Memory B cell (primary cell): ENCODE measurements at regions not wholly inside any gene's neighbourhood (a gene's known extent, or its start where the extent isn't known, plus 50 kb on each side); places are given as distances from the start of the nearest gene placed in this dataset.

Source experiments
- ATAC-seq: fragments of 150-1000 bp; cut with Tn5 transposase; 2 replicates; pipeline ENCODE4 v1.10.0; 2021; ENCODE audit warnings: low read depth, mild to moderate bottlenecking, moderate library complexity
- DNase-seq, 2 donors: peaks; one replicate each; pipeline ENCODE4 v3.0.0; 2022; ENCODE audit warnings: low spot score in 2 of 2
- H3K27ac Mint-ChIP-seq: one replicate; pipeline ENCODE4 v1.8.0; 2022; ENCODE audit warnings: mild to moderate bottlenecking, moderate library complexity, mixed read lengths
- H3K27me3 Mint-ChIP-seq: one replicate; pipeline ENCODE4 v1.8.0; 2022; ENCODE audit warnings: mixed read lengths
- H3K36me3 Mint-ChIP-seq: one replicate; pipeline ENCODE4 v1.8.0; 2022; ENCODE audit warnings: mild to moderate bottlenecking, mixed read lengths
- H3K4me1 Mint-ChIP-seq: one replicate; pipeline ENCODE4 v1.8.0; 2022; ENCODE audit warnings: mixed read lengths
- H3K4me3 Mint-ChIP-seq: one replicate; pipeline ENCODE4 v1.8.0; 2022; ENCODE audit warnings: mild to moderate bottlenecking, moderate library complexity, mixed read lengths
- H3K9me3 Mint-ChIP-seq: one replicate; pipeline ENCODE4 v1.8.0; 2022; ENCODE audit warnings: mixed read lengths

DNA sequence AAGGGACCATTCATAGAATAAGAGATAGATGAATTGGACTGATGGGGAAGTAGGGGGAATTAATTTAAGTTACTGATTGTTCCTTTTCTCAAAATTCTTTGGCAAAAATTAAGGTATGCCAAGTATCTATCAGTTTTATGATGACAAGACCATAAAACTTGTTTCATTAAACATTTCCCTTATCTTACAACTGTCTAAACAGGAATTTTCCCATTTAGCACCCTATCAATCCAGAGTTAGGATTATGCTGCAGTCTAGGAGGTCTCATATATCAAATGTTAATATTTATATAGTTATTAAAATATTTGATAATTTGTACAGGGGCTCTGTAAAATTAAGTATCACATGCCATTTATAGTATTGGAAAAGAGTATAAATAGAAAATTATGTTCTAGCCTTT, 51.5 kb upstream of the ARID1B start:
- H3K4me3 Mint-ChIP-seq: no peak overlapping the region
- no peaks in the 10 kb centered on the region for H3K27me3 Mint-ChIP-seq
- H3K36me3 Mint-ChIP-seq: no peaks in the 10 kb centered on the region
- H3K27ac Mint-ChIP-seq: no peak overlapping the region
- H3K9me3 Mint-ChIP-seq: no peaks in the 10 kb centered on the region
- H3K4me1 Mint-ChIP-seq: peaks cover 19% of the 10 kb centered on the region
- DNase-seq: no peak
- ATAC-seq: no peak

DNA sequence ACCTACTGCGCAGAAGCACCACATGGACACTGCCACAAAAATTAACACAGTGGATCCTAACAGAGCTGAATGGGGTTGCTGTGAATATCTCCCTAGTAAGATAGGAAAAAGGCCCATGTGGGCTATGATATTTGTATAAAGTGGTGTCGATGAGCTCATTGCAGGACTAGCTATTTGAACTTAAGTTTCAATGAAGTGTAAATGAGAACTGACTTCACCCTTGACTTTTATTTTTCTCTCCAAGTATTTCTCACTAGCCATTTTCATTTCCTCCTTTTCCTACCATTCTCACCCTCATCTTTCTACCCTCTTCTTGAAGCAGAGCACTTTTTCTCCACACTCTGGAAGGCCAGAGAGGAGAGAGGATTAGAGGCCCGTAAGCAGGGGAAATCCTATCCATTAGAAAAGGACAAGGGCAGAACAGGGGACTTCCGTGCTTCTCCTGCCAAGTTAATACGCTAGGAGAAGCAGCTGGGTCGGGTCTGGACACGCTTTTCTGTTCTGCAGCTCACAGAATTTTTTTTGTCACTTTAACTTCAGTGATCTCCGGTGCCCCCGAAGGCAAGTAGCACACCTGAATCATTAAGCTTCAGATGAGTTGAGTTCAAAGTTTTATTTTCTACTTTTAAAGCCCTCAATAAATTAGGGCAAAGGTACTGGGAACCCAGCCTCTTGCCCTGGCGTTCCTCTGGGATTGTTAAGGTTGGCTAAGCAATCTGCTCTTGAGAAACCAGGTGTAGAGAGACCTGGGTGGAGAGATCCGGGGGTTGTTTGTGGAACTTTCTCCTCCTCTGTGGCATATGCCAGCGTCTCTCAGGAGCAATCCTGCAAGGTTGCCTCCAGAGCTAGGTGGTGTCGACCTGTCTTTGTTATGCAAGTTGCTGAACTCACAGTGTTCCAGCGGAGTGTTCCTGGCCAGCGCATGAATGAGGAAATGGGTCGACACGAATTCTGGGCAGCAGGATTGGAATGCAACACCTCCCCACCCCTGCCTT, 56.2 kb upstream of the ARID1B start:
- DNase-seq (peak in 1 of 2 donors; percentile 14), ATAC-seq (peak; percentile 11)
- no peaks in the 10 kb centered on the region for H3K36me3 Mint-ChIP-seq
- H3K4me3 Mint-ChIP-seq: peak overlapping the region; percentile 84
- no peaks in the 10 kb centered on the region for H3K27me3 Mint-ChIP-seq
- H3K27ac Mint-ChIP-seq: peak overlapping the region; percentile 97
- peaks cover 19% of the 10 kb centered on the region for H3K4me1 Mint-ChIP-seq
- H3K9me3 Mint-ChIP-seq: no peaks in the 10 kb centered on the region

DNA sequence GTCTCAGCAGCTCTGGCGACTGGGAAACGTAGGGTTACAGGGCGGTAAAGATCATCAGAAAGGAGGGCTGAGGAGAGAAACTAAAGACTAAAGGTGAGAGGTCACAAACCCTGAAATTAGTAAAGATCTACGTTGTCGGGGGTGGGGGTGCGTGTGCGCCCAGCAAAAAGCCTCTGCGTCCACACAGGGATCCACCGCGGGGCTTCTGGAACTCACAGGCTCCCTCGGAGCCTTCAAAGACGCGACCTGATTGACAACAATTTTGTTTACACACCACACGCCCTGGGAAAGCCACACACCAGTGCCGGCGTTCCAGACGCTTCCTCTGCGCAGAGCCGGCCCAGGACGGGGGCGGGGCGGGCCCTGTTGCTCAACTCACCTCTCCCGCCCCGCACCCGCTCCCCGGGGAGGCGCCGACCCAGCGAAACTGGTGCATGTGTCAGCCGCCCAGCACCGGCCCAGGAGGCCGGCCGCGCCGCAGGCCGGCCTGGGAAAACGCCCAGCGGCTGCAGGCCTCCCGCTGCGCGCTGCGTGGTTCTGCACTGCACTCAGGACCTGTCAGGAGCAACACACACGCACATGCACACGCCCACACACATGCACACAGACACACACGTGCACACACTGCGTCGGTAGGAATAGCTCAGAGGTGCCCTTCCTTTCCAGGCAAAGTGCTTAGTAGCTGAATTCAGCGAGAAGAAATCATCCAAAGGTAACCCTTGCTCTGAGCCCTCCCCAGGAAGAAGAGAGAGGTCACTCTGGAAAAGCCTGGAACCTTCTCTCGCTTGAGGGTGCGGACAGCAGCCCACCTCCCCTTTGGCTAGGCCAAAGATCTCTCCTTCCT, 57.2 kb upstream of the ARID1B start:
- H3K27ac Mint-ChIP-seq: peak overlapping the region; percentile 97
- peak; percentile 67 to 74 for DNase-seq
- peaks cover 19% of the 10 kb centered on the region for H3K4me1 Mint-ChIP-seq
- no peaks in the 10 kb centered on the region for H3K9me3 Mint-ChIP-seq
- H3K4me3 Mint-ChIP-seq: peak overlapping the region; percentile 84
- peak; percentile 84 for ATAC-seq
- no peaks in the 10 kb centered on the region for H3K36me3 Mint-ChIP-seq
- no peaks in the 10 kb centered on the region for H3K27me3 Mint-ChIP-seq

DNA sequence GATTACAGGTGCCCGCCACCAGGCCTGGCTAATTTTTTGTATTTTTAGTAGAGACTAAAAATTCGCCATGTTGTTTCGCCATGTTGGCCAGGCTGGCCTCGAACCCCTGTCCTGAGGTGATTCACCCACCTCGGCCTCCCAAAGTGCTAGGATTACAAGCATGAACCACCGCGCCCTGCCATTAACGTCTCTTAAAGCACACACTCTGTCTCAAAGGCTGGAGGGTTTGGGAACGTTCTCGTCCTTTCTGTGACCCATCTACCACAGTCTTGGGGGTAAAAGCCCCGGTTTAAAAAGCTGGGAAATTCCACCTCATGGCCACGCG, 57.8 kb upstream of the ARID1B start:
- H3K4me3 Mint-ChIP-seq: peak overlapping the region; percentile 84
- H3K27ac Mint-ChIP-seq: peak overlapping the region; percentile 97
- DNase-seq (no peak), ATAC-seq (no peak)
- no peaks in the 10 kb centered on the region for H3K36me3 Mint-ChIP-seq
- no peaks in the 10 kb centered on the region for H3K27me3 Mint-ChIP-seq
- no peaks in the 10 kb centered on the region for H3K9me3 Mint-ChIP-seq
- H3K4me1 Mint-ChIP-seq: peaks cover 19% of the 10 kb centered on the region

DNA sequence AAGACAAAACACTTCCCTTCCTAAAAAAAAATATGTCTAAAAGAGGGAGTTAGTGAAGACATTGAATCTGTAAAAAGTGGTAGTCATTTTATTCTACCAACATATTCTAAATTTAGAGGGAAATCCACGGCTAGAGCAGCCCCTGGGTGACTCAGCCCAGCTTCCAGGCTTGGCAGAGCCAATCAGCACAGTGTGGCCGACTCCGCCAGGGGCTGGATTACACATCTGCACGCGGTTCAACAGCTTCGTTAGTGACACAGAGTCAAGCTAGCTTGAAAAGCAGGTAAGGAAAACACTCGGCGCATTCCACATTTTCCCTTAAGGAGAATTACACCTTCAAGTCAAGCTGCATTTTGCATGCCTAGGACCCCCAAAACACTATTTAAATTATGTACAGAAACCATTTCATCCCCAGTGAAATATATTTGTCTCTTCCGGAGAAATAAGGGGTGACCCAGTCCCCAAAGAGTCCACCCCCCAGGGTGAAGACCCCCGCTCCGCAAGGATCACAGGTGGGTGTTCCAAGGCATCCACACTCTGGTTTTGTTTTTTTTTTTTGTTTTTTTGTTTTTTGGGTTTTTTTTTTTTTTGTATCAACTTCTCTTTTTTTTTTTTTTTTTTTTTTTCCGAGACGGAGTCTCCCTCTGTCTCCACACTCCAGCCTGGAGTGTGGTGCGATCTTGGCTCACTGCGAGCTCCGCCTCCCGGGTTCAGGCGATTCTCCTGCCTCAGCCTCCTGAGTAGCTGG, 58.4 kb upstream of the ARID1B start:
- Mint-ChIP-seq H3K9me3 (no peaks in the 10 kb centered on the region), H3K36me3 (no peaks in the 10 kb centered on the region), H3K27me3 (no peaks in the 10 kb centered on the region), H3K4me3 (peak overlapping the region; percentile 14), H3K27ac (peak overlapping the region; percentile 97), H3K4me1 (peaks cover 21% of the 10 kb centered on the region)
- DNase-seq: no peak
- ATAC-seq: no peak

DNA sequence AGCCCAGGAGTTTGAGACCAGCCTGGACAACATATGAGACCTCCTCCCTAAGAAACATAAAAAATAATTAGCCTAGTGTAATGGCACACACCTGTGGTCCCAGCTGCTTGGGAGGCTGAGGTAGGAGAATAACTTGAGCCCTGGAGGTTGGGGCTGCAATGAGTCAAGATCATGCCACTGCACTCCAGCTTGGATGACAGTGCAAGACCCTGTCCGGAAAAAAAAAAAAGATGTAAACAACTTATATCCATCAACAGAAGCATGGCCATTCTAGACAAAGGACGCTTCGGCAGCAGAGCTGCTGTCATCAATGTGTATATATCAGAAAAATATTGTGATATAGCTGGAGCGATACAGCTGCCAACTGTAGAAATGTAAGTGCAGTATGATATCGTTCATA, 59.6 kb upstream of the ARID1B start:
- Mint-ChIP-seq H3K4me3 (no peak overlapping the region), H3K4me1 (peaks cover 22% of the 10 kb centered on the region), H3K36me3 (no peaks in the 10 kb centered on the region), H3K9me3 (no peaks in the 10 kb centered on the region), H3K27me3 (no peaks in the 10 kb centered on the region), H3K27ac (no peak overlapping the region)
- DNase-seq: no peak
- no peak for ATAC-seq

DNA sequence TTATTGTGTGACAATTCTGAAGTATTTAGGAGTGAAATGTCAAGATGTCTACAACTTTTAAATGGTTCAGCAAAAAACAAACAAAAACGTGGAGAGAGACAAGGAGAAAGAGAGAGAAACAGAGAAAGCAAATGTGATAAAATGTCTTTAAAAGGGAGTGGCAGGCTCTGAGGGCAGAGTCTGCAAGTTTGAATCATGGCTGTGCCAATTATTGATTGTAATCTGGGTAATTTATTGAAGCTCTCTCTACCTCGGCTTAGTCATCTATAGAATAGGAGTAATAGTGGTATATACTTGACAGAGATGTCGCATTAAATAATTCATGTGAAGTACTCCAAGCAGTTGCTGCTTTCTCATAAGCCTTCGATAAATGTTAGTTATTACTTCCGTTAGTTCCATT, 61.3 kb upstream of the ARID1B start:
- H3K4me1 Mint-ChIP-seq: peaks cover 26% of the 10 kb centered on the region
- ATAC-seq (no peak), DNase-seq (no peak)
- H3K36me3 Mint-ChIP-seq: no peaks in the 10 kb centered on the region
- no peak overlapping the region for H3K27ac Mint-ChIP-seq
- H3K9me3 Mint-ChIP-seq: no peaks in the 10 kb centered on the region
- no peak overlapping the region for H3K4me3 Mint-ChIP-seq
- H3K27me3 Mint-ChIP-seq: no peaks in the 10 kb centered on the region

DNA sequence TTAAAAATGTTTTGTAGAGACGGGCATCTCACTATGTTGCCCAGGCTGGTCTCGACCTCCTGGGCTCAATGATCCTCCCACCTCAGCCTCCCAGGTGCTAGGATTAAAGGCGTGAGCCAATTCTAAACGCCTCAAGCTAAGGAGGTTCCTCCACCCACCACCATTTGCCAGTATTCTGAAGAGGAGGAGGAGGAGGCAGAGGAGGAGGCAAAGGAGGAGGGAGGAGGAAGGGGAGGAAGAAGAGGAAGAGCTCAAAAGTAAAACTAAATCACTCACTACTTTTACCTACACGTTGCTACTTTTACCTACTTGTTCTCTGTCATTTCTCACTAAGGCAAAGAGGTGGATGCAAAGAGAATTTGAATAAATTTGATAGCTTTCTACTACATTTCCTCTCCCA, 63.6 kb upstream of the ARID1B start:
- Mint-ChIP-seq H3K27ac (no peak overlapping the region), H3K9me3 (no peaks in the 10 kb centered on the region), H3K4me1 (peaks cover 13% of the 10 kb centered on the region), H3K4me3 (no peak overlapping the region), H3K27me3 (no peaks in the 10 kb centered on the region), H3K36me3 (no peaks in the 10 kb centered on the region)
- DNase-seq (no peak), ATAC-seq (no peak)

DNA sequence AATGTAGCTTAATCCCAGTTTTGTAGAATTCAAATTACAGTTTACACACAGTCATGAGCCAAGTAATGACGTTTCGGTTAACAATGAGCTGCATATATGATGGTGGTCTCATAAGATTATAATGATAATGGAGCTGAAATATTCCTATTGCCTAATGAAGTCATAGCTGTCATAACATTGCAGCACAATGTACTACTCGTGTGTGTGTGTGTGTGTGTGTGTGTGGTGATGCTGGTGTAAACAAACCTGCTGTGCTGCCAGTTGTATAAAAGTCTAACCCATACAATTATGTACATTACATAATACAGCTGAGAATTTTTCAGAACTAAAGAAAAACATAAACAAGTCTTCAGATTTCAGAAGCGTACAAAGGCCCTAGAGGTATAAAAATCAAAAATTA, 66.7 kb upstream of the ARID1B start:
- Mint-ChIP-seq H3K4me1 (peaks cover 23% of the 10 kb centered on the region), H3K9me3 (no peaks in the 10 kb centered on the region), H3K4me3 (no peak overlapping the region), H3K36me3 (no peaks in the 10 kb centered on the region), H3K27me3 (peaks cover 2% of the 10 kb centered on the region), H3K27ac (no peak overlapping the region)
- DNase-seq (no peak), ATAC-seq (no peak)

DNA sequence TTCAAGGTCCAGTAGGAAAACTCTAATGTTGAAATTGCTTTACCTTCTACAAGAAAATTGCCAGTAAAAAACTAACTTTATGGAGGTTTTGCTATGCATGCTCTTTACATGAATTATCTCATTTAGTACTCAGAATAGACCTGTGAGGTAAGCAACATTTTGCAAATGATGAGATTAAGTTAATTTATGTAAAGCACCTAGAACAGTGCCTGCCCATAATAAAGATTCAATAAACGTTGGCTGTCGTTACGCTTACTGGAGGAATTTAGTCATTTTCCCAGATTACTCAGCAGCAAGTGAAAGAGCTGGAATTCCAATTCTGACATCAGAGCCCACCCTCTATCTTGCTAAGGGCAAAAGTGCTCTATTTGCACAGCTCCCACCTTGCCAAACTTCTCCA, 69.4 kb upstream of the ARID1B start:
- peaks cover 18% of the 10 kb centered on the region for H3K4me1 Mint-ChIP-seq
- peaks cover 2% of the 10 kb centered on the region for H3K27me3 Mint-ChIP-seq
- ATAC-seq: no peak
- no peak overlapping the region for H3K4me3 Mint-ChIP-seq
- DNase-seq: no peak
- H3K9me3 Mint-ChIP-seq: no peaks in the 10 kb centered on the region
- no peaks in the 10 kb centered on the region for H3K36me3 Mint-ChIP-seq
- no peak overlapping the region for H3K27ac Mint-ChIP-seq

DNA sequence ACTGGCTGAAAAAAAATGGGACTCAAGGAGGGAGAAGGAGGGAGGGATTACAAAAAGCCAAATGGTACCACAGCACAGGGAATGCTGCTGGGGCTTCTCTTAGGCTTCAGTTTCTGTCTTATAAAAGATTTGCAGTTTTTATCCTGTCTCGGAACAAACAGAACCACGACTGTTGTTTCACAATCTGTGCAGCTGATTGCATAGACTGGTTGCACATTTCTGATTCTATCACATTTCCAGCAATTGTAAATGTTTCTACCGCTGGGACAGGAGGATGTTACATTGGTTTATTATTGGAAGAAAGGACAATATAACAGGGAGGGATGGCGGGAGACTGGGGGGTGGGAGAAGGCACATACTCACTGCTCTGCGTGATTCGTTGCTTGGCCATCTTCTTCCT, 73.5 kb upstream of the ARID1B start:
- Mint-ChIP-seq H3K4me3 (no peak overlapping the region), H3K36me3 (no peaks in the 10 kb centered on the region), H3K27me3 (peaks cover 2% of the 10 kb centered on the region), H3K9me3 (no peaks in the 10 kb centered on the region), H3K27ac (no peak overlapping the region), H3K4me1 (peaks cover 30% of the 10 kb centered on the region)
- ATAC-seq: no peak
- no peak for DNase-seq

DNA sequence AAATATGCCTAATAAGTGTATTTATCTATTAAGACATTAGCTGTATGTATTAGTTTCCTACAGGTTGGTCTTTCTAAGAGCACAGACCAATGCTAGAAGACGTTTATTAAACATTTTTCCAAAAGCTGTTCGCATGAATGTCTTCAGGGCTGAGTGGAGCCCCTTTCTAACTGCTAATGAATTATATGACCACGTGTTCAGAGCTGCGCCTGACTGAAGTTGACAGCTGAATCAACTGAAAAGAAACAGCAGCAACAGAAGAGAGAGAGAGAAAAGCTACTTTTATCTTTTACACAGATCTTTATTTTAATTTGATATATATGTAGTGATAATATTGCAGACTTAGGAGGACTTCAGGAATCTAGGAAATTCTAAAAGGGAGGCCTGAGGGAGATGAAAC, 75.2 kb upstream of the ARID1B start:
- ATAC-seq: no peak
- Mint-ChIP-seq H3K27me3 (peaks cover 2% of the 10 kb centered on the region), H3K4me1 (peaks cover 44% of the 10 kb centered on the region)

DNA sequence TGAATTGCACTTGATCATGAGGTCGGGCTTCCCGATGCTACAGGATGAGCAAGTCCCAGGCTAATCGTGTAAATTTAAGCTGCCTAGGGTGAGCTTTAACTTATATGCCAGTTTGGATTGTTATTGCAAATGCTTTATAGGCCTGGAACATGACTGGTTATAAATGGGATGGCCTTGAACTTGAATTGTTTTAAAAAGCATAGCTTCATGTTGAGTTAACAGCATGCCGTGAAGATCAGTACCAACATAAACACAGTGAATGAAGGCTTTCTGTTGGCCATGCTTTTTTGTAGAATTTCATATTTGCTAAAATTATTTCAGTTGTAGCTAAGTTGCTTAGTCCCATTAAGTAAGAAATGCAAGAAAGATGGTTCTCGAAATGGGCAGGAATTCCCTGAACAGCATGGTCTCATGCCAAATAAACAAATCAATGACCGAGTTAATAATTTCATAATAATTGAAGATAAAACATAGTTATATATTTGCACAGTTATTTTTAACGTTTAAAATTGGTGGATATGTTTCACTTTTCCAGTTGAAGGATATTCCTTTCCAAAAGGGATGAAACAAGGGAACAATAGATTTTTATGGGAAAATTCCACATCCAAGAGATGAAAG, 76.6 kb upstream of the ARID1B start:
- Mint-ChIP-seq H3K9me3 (no peaks in the 10 kb centered on the region), H3K4me3 (no peak overlapping the region), H3K27me3 (no peaks in the 10 kb centered on the region), H3K4me1 (peaks cover 44% of the 10 kb centered on the region), H3K36me3 (no peaks in the 10 kb centered on the region), H3K27ac (no peak overlapping the region)
- DNase-seq: no peak
- ATAC-seq: no peak

More for the DNA sequence above, 75.2 kb upstream of the ARID1B start:
- Mint-ChIP-seq H3K27ac (no peak overlapping the region), H3K4me3 (no peak overlapping the region), H3K9me3 (no peaks in the 10 kb centered on the region), H3K36me3 (no peaks in the 10 kb centered on the region)
- no peak for DNase-seq
